ENCODE measurements at regions not wholly inside any gene's neighbourhood (a gene's known extent, or its start where the extent isn't known, plus 50 kb on each side); places are given as distances from the start of the nearest gene placed in this dataset.
A peak's percentile ranks its signal among the peaks of the same experiment; 100 is the strongest.

- DNase-seq: peak; percentile 37 to 86 (median 63)
- Histone ChIP-seq H3K9me3 (no peaks in the 10 kb centered on the region), H3K4me3 (no peak overlapping the region), H3K27me3 (no peaks in the 10 kb centered on the region), H3K27ac (no peak overlapping the region), H3K36me3 (replicated peaks in 1 of 2; ENCODE audit: insufficient read depth in 1 of 2, low read depth in 2 of 2) (no peaks in the 10 kb centered on the region), H3K4me1 (no peaks in the 10 kb centered on the region)
- intact Hi-C loops (cut with DNase I): no loop called here
- ATAC-seq: peak; percentile 45
- TF ChIP-seq POLR2A (IDR thresholded peaks at IDR 0.05): no peak
- TF ChIP-seq, protein P1, sequence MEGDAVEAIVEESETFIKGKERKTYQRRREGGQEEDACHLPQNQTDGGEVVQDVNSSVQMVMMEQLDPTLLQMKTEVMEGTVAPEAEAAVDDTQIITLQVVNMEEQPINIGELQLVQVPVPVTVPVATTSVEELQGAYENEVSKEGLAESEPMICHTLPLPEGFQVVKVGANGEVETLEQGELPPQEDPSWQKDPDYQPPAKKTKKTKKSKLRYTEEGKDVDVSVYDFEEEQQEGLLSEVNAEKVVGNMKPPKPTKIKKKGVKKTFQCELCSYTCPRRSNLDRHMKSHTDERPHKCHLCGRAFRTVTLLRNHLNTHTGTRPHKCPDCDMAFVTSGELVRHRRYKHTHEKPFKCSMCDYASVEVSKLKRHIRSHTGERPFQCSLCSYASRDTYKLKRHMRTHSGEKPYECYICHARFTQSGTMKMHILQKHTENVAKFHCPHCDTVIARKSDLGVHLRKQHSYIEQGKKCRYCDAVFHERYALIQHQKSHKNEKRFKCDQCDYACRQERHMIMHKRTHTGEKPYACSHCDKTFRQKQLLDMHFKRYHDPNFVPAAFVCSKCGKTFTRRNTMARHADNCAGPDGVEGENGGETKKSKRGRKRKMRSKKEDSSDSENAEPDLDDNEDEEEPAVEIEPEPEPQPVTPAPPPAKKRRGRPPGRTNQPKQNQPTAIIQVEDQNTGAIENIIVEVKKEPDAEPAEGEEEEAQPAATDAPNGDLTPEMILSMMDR (IDR thresholded peaks at IDR 0.05): no peak
- WGBS, 2 donors: 40 to 42% methylated on average over 2 of the region's 2 CpGs
These were observed 303.2 kb upstream of the MC4R start for GRCh38 chr18:60675801-60676200.

DNA sequence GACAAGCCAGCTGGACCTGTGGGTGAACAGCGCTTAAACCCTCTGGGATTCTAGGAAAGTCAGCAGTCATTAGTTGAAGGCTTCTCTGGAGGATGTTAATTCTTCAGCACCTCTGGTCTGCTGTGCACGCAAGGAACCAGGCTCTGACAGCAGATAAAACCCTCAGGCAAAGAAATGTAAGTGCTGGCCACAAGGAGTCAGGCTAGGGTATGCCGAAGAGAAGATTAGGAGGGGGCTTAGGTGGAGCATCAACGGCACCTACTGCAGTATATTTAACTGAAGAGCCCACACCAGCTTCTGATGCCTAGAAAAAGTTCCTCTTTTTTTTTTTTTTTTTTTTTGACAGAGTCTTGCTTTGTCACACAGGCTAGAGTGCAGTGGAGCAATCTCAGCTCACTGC, 304.2 kb upstream of the MC4R start:
- Histone ChIP-seq H3K36me3 (replicated peaks in 1 of 2; ENCODE audit: insufficient read depth in 1 of 2, low read depth in 2 of 2) (no peaks in the 10 kb centered on the region), H3K9me3 (no peaks in the 10 kb centered on the region), H3K27me3 (no peaks in the 10 kb centered on the region), H3K27ac (no peak overlapping the region), H3K4me1 (no peaks in the 10 kb centered on the region), H3K4me3 (no peak overlapping the region)
- ATAC-seq (no peak), DNase-seq (no peak)
- WGBS, 2 donors: 43 to 49% methylated on average over 4 of the region's 4 CpGs
- intact Hi-C loops (cut with DNase I): no loop called here
- no peak for TF ChIP-seq POLR2A (IDR thresholded peaks at IDR 0.05)
- TF ChIP-seq, protein P1 (IDR thresholded peaks at IDR 0.05): no peak

- H3K27ac ChIP-seq: no peak overlapping the region
- TF ChIP-seq POLR2A (IDR thresholded peaks at IDR 0.05): no peak
- TF ChIP-seq, protein P1 (IDR thresholded peaks at IDR 0.05): peak in 6 of 7 experiments; percentile 35 to 60 (median 44)
- 28 to 35% methylated on average over 6 of the region's 6 CpGs for WGBS, 2 donors
- no peak for DNase-seq
- H3K4me3 ChIP-seq: no peak overlapping the region
- intact Hi-C loops (cut with DNase I): no loop called here
- no peaks in the 10 kb centered on the region for H3K4me1 ChIP-seq
- H3K9me3 ChIP-seq: no peaks in the 10 kb centered on the region
- no peaks in the 10 kb centered on the region for H3K36me3 ChIP-seq (replicated peaks in 1 of 2; ENCODE audit: insufficient read depth in 1 of 2, low read depth in 2 of 2)
- ATAC-seq: no peak
- H3K27me3 ChIP-seq: no peaks in the 10 kb centered on the region
These were observed 312.4 kb upstream of the MC4R start for GRCh38 chr18:60684843-60685513.

DNA sequence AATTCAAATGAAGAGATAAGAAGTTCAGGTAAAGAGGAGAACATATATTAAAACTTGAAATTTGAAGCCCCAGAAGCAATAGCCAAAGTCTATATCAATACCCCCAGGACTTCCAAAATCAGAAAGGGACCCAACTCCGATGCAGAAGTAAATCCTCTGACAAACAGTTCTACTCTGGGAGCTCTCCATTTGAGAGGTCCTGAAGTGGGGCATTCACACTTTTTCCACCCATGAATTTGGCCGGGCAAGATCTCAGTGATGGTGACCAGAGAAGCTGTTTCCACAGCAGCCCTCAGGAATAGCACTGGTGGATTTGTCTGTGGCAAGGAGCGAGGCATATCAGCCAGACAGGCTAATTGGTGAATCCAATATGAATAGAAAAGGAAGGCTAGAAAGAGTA, 313.6 kb upstream of the MC4R start:
- no peak overlapping the region for H3K27ac ChIP-seq
- TF ChIP-seq, protein P1 (IDR thresholded peaks at IDR 0.05): no peak
- no peak for TF ChIP-seq POLR2A (IDR thresholded peaks at IDR 0.05)
- H3K27me3 ChIP-seq: no peaks in the 10 kb centered on the region
- H3K4me1 ChIP-seq: no peaks in the 10 kb centered on the region
- no peak for DNase-seq
- H3K36me3 ChIP-seq (replicated peaks in 1 of 2; ENCODE audit: insufficient read depth in 1 of 2, low read depth in 2 of 2): no peaks in the 10 kb centered on the region
- intact Hi-C loops (cut with DNase I): no loop called here
- no peak for ATAC-seq
- 25 to 33% methylated on average over 3 of the region's 3 CpGs for WGBS, 2 donors
- no peaks in the 10 kb centered on the region for H3K9me3 ChIP-seq
- no peak overlapping the region for H3K4me3 ChIP-seq

GRCh38 chr18:60691061-60691460, 318.5 kb upstream of the MC4R start:
- DNase-seq: no peak
- H3K36me3 ChIP-seq (replicated peaks in 1 of 2; ENCODE audit: insufficient read depth in 1 of 2, low read depth in 2 of 2): no peaks in the 10 kb centered on the region
- H3K9me3 ChIP-seq: no peaks in the 10 kb centered on the region
- no peak for ATAC-seq
- intact Hi-C loops (cut with DNase I): no loop called here
- H3K27me3 ChIP-seq: no peaks in the 10 kb centered on the region
- no peaks in the 10 kb centered on the region for H3K4me1 ChIP-seq
- TF ChIP-seq, protein P1 (IDR thresholded peaks at IDR 0.05): no peak
- no peak overlapping the region for H3K27ac ChIP-seq
- H3K4me3 ChIP-seq: no peak overlapping the region

All from body of pancreas (tissue), 4 donors.